HepG2 (cell line): ENCODE measurements at regions not wholly inside any gene's neighbourhood (a gene's known extent, or its start where the extent isn't known, plus 50 kb on each side); places are given as distances from the start of the nearest gene placed in this dataset.

Experiments
- ATAC-seq: fragments of 200-7000 bp; cut with Tn5 transposase; 3 replicates; pipeline ENCODE4 v1.9.1; 2020; ENCODE audit warnings: mild to moderate bottlenecking, moderate library complexity
- BruUV-seq: library from RNA; stranded (reverse); fragments of 400-500 nt; replicated peaks from 2 replicates; lab custom pipeline; 2021; lab: Mats Ljungman, UMichigan
- CTCF ChIA-PET: fragments of 300-600 bp; formaldehyde crosslinking; extraction: SDS; loops from one replicate; lab custom pipeline; 2021; ENCODE audit warnings: low total read pairs, inconsistent platforms, low intra/inter-chr PET ratio; lab: Yijun Ruan, JAX
- POLR2A ChIA-PET: fragments of 350-600 bp; sonication (Branson Sonifier 250); formaldehyde crosslinking; loops from one replicate; lab custom pipeline; 2020; ENCODE audit warnings: antibody characterized with exemption, inconsistent platforms; lab: Yijun Ruan, JAX
- DNase-seq: peaks from one replicate; pipeline ENCODE4 v3.0.0-alpha.2; 2015; ENCODE audit warnings: low spot score
- FAIRE-seq: peaks from 3 replicates; lab custom pipeline; 2011; peaks lifted over from hg19 to GRCh38; lab: Jason Lieb, UNC
- H2AFZ ChIP-seq: one replicate; pipeline ENCODE4 v1.6.1; 2011; ENCODE audit warnings: low read length, inconsistent platforms
- H3K27ac ChIP-seq: fragments of 300-600 bp; 3 replicates; pipeline ENCODE4 v1.8.0; 2011; ENCODE audit warnings: mixed run types, mild to moderate bottlenecking, mixed read lengths, low read length, inconsistent platforms; ENCODE audit not compliant: insufficient read depth; ENCODE audit errors: extremely low read length
- H3K27me3 ChIP-seq, 2 experiments: fragments of 200-600 bp in 1 of 2; 2 replicates in 1 of 2; 3 replicates in 1 of 2; pipeline versions ENCODE4 v1.6.0 to v1.8.0; 2011; ENCODE audit warnings: low read length in 2 of 2, mild to moderate bottlenecking in 2 of 2, moderate library complexity in 2 of 2, inconsistent platforms in 1 of 2; ENCODE audit not compliant: insufficient read depth in 2 of 2, control insufficient read depth in 1 of 2
- H3K36me3 ChIP-seq, 2 experiments: fragments of 200-600 bp in 1 of 2; replicated peaks in 1 of 2; 2 replicates in 1 of 2; 3 replicates in 1 of 2; pipeline versions ENCODE4 v1.5.1 to v1.8.0; 2011; ENCODE audit warnings: low read length in 2 of 2, inconsistent platforms in 1 of 2; ENCODE audit not compliant: insufficient read depth in 2 of 2, control insufficient read depth in 1 of 2
- H3K4me1 ChIP-seq: 2 replicates; pipeline ENCODE4 v1.5.1; 2012; ENCODE audit warnings: low read length, inconsistent platforms; ENCODE audit not compliant: insufficient read depth
- H3K4me2 ChIP-seq: 2 replicates; pipeline ENCODE4 v1.6.0; 2011; ENCODE audit warnings: low read depth, low read length, inconsistent platforms
- H3K4me3 ChIP-seq, 3 experiments: fragments of 200-600 bp in 1 of 3; sonication (generic), shearing (Covaris generic) in 1 of 3; replicated peaks in 1 of 3; 2 replicates each; pipeline ENCODE4 v1.5.1; 2011 to 2016; ENCODE audit warnings: low read length in 3 of 3, inconsistent platforms in 2 of 3, low read depth in 2 of 3, mild to moderate bottlenecking in 2 of 3, control low read depth in 1 of 3, mixed read lengths in 1 of 3; ENCODE audit not compliant: insufficient read depth in 1 of 3
- H3K79me2 ChIP-seq: one replicate; pipeline ENCODE4 v1.6.1; 2011; ENCODE audit warnings: low read length, inconsistent platforms; ENCODE audit not compliant: insufficient read depth
- H3K9ac ChIP-seq: 2 replicates; pipeline ENCODE4 v1.6.0; 2011; ENCODE audit warnings: mild to moderate bottlenecking, low read depth, low read length, inconsistent platforms; ENCODE audit not compliant: insufficient read depth
- H3K9me3 ChIP-seq: 2 replicates; pipeline ENCODE4 v1.5.1; 2012; ENCODE audit warnings: mild to moderate bottlenecking, low read length
- H4K20me1 ChIP-seq: 2 replicates; pipeline ENCODE4 v1.6.0; 2011; ENCODE audit warnings: inconsistent platforms, mild to moderate bottlenecking, low read length, moderate library complexity; ENCODE audit not compliant: insufficient read depth
- CBFB ChIP-seq: sonication (generic); formaldehyde crosslinking; IDR thresholded peaks from 2 replicates; pipeline ENCODE4 v1.4.0; 2020; ENCODE audit warnings: missing genetic modification reagents
- MTF1 ChIP-seq: sonication (generic); formaldehyde crosslinking; IDR thresholded peaks from 2 replicates; pipeline ENCODE4 v1.5.0; 2020; ENCODE audit warnings: missing genetic modification reagents
- RARA ChIP-seq: IDR thresholded peaks from 2 replicates; pipeline ENCODE4 v1.6.1; 2016; ENCODE audit warnings: missing genetic modification reagents, missing compliant biosample characterization
- RERE ChIP-seq: IDR thresholded peaks from 2 replicates; pipeline ENCODE4 v1.6.1; 2016; ENCODE audit warnings: low read depth, missing genetic modification reagents, missing compliant biosample characterization
- REXO4 ChIP-seq: sonication (generic); formaldehyde crosslinking; IDR thresholded peaks from 2 replicates; pipeline ENCODE4 v1.8.0; 2022; ENCODE audit warnings: missing genetic modification reagents, mild to moderate bottlenecking, borderline replicate concordance
- RXRB ChIP-seq: IDR thresholded peaks from 2 replicates; pipeline ENCODE4 v1.6.1; 2016; ENCODE audit warnings: borderline replicate concordance, missing genetic modification reagents, missing compliant biosample characterization
- TBX2 ChIP-seq: sonication (generic); formaldehyde crosslinking; IDR thresholded peaks from 2 replicates; pipeline ENCODE4 v1.5.0; 2020; ENCODE audit warnings: missing genetic modification reagents, mild to moderate bottlenecking, borderline replicate concordance
- ZNF24 ChIP-seq: fragments of 450-650 bp; IDR thresholded peaks from 2 replicates; pipeline ENCODE4 v1.6.1; 2017; ENCODE audit warnings: antibody characterized with exemption, mild to moderate bottlenecking
- ZNF441 ChIP-seq: sonication (generic); formaldehyde crosslinking; IDR thresholded peaks from 2 replicates; pipeline ENCODE4 v1.7.0; 2021; ENCODE audit warnings: missing genetic modification reagents, borderline replicate concordance
- ZNF746 ChIP-seq: sonication (generic); formaldehyde crosslinking; IDR thresholded peaks from 2 replicates; pipeline ENCODE4 v1.8.0; 2022; ENCODE audit warnings: mild to moderate bottlenecking, missing genetic modification reagents
- WGBS: methylation state at CpG from one replicate; pipeline ENCODE4 v1.1.6; 2017; ENCODE audit warnings: low lambda C conversion rate; 5-methylcytosine and 5-hydroxymethylcytosine counted together
- in situ Hi-C: cut with HindIII; loops from 2 replicates; pipeline ENCODE4 v1.10.0; 2017; ENCODE audit warnings: low pct_unique_long_range_greater_than_20kb; ENCODE audit not compliant: extremely low pct_ligation_motif_present
- intact Hi-C: fragments of 100-400 bp; cut with micrococcal nuclease; formaldehyde crosslinking; loops from one replicate; pipeline ENCODE4 v1.10.0; 2022; ENCODE audit not compliant: unreplicated experiment
- TF ChIP-seq, protein P1 (sequence below): sonication (generic); formaldehyde crosslinking; IDR thresholded peaks from 2 replicates; pipeline ENCODE4 v1.4.0; 2020; ENCODE audit warnings: missing genetic modification reagents, borderline replicate concordance
- TF ChIP-seq, protein P2 (sequence below): sonication (generic); formaldehyde crosslinking; IDR thresholded peaks from 2 replicates; pipeline ENCODE4 v1.8.0; 2022; ENCODE audit warnings: missing genetic modification reagents, mild to moderate bottlenecking, moderate library complexity, borderline replicate concordance

GRCh38 chr6:156719720-156720563 is 57.2 kb upstream of the ARID1B start:
- WGBS = 3% methylated on average over 23 of the region's 50 CpGs
- peak overlapping the region; percentile 97 for H3K4me2 ChIP-seq
- peak overlapping the region; percentile 23 for H3K27ac ChIP-seq
- peak; percentile 91 for DNase-seq
- H3K9me3 ChIP-seq = no peaks in the 10 kb centered on the region
- H3K36me3 ChIP-seq = no peaks in the 10 kb centered on the region
- H2AFZ ChIP-seq = peak overlapping the region; percentile 97
- H3K79me2 ChIP-seq = no peaks in the 10 kb centered on the region
- peak overlapping the region; percentile 54 for H3K9ac ChIP-seq
- peaks cover 32% of the 10 kb centered on the region for H3K4me1 ChIP-seq
- no TSS peak for BruUV-seq
- no peaks in the 10 kb centered on the region for H4K20me1 ChIP-seq
- intact Hi-C loops (loop anchor here (2.0 kb wide), 2 partner anchors 33 to 57 kb away; partner anchors contain the start of gene ARID1B), in situ Hi-C loops (no loop called here)
- peak overlapping the region; percentile 54 to 75 (median 59) for H3K4me3 ChIP-seq
- H3K27me3 ChIP-seq = peaks cover 0 to 4% of the 10 kb centered on the region in 2 experiments; a peak in 4 of 5 replicates
- ATAC-seq = peak; percentile 95
- ChIA-PET POLR2A (interaction anchor here (0.9 to 1.7 kb wide), 3 partner anchors 33 to 57 kb away, joined by 3 to 7 read pairs (median 4); partner anchors contain the start of gene ARID1B), CTCF (no interaction called here)
- FAIRE-seq = peak; percentile 80
- TF ChIP-seq, protein P1, sequence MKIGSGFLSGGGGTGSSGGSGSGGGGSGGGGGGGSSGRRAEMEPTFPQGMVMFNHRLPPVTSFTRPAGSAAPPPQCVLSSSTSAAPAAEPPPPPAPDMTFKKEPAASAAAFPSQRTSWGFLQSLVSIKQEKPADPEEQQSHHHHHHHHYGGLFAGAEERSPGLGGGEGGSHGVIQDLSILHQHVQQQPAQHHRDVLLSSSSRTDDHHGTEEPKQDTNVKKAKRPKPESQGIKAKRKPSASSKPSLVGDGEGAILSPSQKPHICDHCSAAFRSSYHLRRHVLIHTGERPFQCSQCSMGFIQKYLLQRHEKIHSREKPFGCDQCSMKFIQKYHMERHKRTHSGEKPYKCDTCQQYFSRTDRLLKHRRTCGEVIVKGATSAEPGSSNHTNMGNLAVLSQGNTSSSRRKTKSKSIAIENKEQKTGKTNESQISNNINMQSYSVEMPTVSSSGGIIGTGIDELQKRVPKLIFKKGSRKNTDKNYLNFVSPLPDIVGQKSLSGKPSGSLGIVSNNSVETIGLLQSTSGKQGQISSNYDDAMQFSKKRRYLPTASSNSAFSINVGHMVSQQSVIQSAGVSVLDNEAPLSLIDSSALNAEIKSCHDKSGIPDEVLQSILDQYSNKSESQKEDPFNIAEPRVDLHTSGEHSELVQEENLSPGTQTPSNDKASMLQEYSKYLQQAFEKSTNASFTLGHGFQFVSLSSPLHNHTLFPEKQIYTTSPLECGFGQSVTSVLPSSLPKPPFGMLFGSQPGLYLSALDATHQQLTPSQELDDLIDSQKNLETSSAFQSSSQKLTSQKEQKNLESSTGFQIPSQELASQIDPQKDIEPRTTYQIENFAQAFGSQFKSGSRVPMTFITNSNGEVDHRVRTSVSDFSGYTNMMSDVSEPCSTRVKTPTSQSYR (CRISPR knock-in tag) = peak; percentile 83
- TF ChIP-seq, protein P2, sequence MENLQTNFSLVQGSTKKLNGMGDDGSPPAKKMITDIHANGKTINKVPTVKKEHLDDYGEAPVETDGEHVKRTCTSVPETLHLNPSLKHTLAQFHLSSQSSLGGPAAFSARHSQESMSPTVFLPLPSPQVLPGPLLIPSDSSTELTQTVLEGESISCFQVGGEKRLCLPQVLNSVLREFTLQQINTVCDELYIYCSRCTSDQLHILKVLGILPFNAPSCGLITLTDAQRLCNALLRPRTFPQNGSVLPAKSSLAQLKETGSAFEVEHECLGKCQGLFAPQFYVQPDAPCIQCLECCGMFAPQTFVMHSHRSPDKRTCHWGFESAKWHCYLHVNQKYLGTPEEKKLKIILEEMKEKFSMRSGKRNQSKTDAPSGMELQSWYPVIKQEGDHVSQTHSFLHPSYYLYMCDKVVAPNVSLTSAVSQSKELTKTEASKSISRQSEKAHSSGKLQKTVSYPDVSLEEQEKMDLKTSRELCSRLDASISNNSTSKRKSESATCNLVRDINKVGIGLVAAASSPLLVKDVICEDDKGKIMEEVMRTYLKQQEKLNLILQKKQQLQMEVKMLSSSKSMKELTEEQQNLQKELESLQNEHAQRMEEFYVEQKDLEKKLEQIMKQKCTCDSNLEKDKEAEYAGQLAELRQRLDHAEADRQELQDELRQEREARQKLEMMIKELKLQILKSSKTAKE = peak; percentile 33; the same call in 1 of the 2 replicates
- TF ChIP-seq MTF1 (CRISPR knock-in tag) (0 out of 2 replicates have a peak, but pooled peaks have one; percentile 44), RARA (CRISPR knock-in tag) (peak; percentile 70), ZNF24 (0 out of 2 replicates have a peak, but pooled peaks have one; percentile 11), CBFB (peak; percentile 80; the same call in 1 of the 2 replicates), RXRB (peak; percentile 85), ZNF746 (peak; percentile 86; the same call in 1 of the 2 replicates), ZNF441 (CRISPR knock-in tag) (peak; percentile 86; the same call in 1 of the 2 replicates), RERE (CRISPR knock-in tag) (no peak), TBX2 (peak; percentile 96), REXO4 (CRISPR knock-in tag) (peak; percentile 37)
